ENCODE measurements at regions not wholly inside any gene's neighbourhood (a gene's known extent, or its start where the extent isn't known, plus 50 kb on each side); places are given as distances from the start of the nearest gene placed in this dataset.

GRCh38 chr3:82736696-82737277, 975.3 kb upstream of the GBE1 start:
- no peak for TF ChIP-seq ZFX (IDR thresholded peaks at IDR 0.05)
- no peak for TF ChIP-seq CTCF (conservative IDR thresholded peaks at IDR 0.05)
- no peak overlapping the region for H3K27ac ChIP-seq

DNA sequence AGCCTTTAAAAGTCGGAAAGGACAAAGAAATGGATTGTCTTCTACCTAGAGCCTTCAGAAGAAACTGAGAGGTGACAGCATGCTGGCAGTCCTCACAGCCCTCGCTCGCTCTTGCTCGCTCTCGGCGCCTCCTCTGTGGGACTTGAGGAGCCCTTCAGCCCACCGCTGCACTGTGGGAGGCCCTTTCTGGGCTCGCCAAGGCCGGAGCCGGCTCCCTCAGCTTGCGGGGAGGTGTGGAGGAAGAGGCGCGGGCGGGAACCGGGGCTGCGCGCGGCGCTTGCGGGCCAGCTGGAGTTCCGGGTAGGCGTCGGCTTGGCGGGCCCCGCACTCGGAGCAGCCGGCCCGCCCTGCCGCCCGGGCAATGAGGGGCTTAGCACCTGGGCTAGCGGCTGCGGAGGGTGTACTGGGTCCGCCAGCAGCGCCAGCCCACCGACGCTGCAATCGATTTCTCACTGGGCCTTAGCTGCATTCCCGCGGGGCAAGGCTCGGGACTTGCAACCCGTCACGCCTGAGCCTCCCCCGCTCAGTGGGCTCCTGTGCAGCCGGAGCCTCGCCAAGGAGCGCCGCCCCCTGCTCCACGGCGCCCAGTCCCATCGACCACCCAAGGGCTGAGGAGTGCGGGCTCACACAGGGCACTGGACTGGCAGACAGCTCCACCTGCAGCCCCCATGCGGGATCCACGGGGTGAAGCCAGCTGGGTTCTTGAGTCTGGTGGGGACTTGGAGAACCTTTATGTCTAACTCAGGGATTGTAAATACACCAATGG, 953.8 kb upstream of the GBE1 start:
- H3K27ac ChIP-seq, result no peak overlapping the region
- TF ChIP-seq ZFX (IDR thresholded peaks at IDR 0.05) (no peak), CTCF (conservative IDR thresholded peaks at IDR 0.05) (no peak)

DNA sequence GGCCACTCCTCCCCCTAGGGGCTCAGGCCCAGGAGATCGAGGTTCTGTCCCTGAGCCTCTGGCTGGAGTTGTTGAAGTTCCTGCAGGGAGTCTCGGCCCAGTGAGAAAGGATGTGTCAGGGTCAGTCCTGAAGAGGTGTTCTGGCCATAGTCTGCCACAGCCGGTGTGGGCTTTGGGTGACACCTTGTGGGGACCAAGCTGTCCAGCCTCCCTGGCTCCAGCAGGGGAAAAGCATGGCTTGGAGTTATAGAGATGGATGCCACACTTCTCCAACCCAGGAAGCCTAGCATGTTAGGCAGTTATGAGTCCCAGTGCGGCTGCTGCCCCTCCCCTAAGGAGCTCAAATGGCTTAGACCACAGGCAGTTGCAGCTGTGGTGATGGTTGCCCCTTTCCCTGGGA, 945.6 kb upstream of the GBE1 start:
- H3K27ac ChIP-seq, result no peak overlapping the region
- TF ChIP-seq ZFX (IDR thresholded peaks at IDR 0.05), result no peak
- peak; percentile 17; the same call in 1 of the 2 replicates for TF ChIP-seq CTCF (conservative IDR thresholded peaks at IDR 0.05)

GRCh38 chr3:82685761-82686160, 924.3 kb upstream of the GBE1 start:
- no peak for TF ChIP-seq CTCF (conservative IDR thresholded peaks at IDR 0.05)
- TF ChIP-seq ZFX (IDR thresholded peaks at IDR 0.05), result no peak
- H3K27ac ChIP-seq, result no peak overlapping the region

- no peak overlapping the region for H3K27ac ChIP-seq
- no peak for TF ChIP-seq ZFX (IDR thresholded peaks at IDR 0.05)
- TF ChIP-seq CTCF (conservative IDR thresholded peaks at IDR 0.05), result no peak
These were observed 915.0 kb upstream of the GBE1 start for GRCh38 chr3:82676356-82677026.

GRCh38 chr3:82672966-82673365, 911.5 kb upstream of the GBE1 start:
- no peak for TF ChIP-seq ZFX (IDR thresholded peaks at IDR 0.05)
- TF ChIP-seq CTCF (conservative IDR thresholded peaks at IDR 0.05), result no peak
- no peak overlapping the region for H3K27ac ChIP-seq

DNA sequence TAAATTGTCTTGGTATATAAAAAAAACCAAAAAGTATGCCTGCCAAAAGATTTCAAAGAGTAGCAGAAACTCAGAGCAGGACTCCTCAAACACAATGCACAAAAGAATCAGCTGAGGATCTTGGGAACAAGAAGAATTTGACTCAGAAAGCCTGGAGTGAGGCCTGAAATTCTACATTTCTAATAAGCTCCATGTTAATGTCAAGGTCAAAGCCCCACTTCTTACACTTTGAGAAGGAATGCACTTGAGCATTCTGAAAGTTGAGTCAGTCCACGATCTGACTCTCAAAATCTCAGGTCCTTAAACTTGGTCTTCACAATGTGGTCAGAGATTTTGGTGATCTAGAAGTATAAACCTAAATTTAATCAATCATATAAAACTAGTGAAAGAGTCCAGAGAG, 910.0 kb upstream of the GBE1 start:
- no peak overlapping the region for H3K27ac ChIP-seq
- TF ChIP-seq CTCF (conservative IDR thresholded peaks at IDR 0.05) (no peak), ZFX (IDR thresholded peaks at IDR 0.05) (no peak)
